ENCODE measurements at regions not wholly inside any gene's neighbourhood (a gene's known extent, or its start where the extent isn't known, plus 50 kb on each side); places are given as distances from the start of the nearest gene placed in this dataset.

DNA sequence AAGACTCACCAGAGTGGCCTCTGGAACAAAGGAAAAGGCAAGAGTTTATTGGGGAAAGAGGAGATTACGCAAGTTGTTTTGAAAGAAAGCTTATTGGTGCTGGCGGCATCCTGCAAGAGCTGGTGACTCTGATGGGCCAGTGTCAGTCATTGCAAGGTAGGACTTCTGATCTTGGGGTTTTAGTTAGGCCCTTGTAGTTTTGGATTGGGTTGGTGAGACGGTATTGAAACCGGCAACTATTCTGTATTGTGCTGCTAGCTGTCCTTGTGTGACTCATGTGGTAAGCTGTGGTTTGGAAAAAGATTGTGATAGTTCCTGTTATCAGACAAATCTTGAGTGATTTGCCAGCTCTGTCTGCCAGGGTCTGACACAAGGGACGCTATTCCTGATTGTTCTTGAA lies 159.1 kb upstream of the PIEZO2 start:
- H3K27ac ChIP-seq: no peak overlapping the region
- TF ChIP-seq ZFX (IDR thresholded peaks at IDR 0.05; ENCODE audit: borderline replicate concordance): no peak
- TF ChIP-seq, protein P1, sequence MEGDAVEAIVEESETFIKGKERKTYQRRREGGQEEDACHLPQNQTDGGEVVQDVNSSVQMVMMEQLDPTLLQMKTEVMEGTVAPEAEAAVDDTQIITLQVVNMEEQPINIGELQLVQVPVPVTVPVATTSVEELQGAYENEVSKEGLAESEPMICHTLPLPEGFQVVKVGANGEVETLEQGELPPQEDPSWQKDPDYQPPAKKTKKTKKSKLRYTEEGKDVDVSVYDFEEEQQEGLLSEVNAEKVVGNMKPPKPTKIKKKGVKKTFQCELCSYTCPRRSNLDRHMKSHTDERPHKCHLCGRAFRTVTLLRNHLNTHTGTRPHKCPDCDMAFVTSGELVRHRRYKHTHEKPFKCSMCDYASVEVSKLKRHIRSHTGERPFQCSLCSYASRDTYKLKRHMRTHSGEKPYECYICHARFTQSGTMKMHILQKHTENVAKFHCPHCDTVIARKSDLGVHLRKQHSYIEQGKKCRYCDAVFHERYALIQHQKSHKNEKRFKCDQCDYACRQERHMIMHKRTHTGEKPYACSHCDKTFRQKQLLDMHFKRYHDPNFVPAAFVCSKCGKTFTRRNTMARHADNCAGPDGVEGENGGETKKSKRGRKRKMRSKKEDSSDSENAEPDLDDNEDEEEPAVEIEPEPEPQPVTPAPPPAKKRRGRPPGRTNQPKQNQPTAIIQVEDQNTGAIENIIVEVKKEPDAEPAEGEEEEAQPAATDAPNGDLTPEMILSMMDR (IDR thresholded peaks at IDR 0.05): no peak

DNA sequence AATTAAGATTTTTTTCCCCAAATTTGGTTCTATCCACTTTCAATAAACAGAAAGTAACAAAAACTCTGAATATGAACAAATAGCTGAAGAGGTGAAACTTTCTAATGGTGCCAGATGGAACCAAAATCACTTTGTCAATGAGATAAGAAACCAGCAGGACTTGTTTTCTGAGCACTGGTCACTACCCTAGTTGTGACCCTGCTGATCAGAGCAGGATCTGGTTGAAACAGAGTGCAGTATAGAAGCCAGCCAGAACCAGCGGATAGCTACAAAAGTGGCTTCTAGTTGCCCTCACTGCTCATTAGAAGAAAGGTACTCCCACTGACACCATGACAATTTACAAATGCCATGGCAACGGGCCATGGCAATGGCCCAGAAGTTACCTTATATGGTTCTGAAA lies 158.3 kb upstream of the PIEZO2 start:
- H3K27ac ChIP-seq: no peak overlapping the region
- TF ChIP-seq ZFX (IDR thresholded peaks at IDR 0.05; ENCODE audit: borderline replicate concordance): no peak
- TF ChIP-seq, protein P1 (IDR thresholded peaks at IDR 0.05): no peak

DNA sequence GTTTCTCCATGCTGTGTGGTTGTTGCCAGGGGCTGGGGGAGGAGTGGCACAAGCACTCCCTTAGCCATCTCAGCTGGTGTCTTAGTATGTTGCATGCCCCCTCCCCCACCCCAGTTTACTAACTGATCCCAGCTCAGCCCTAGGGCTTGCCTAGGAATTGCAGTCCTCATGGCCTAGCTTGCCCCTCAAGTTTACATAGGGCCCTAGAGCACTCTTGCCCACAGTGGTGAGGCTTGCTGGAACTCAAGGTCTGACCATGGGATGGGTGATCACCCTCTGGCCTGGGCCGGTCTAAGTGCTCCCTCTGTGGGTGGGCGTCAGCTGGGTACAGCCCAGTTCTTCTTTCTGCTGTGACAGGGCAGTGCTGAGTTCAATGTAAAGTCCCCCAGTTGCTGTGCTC lies 156.1 kb upstream of the PIEZO2 start:
- TF ChIP-seq, protein P1 (IDR thresholded peaks at IDR 0.05): no peak
- TF ChIP-seq ZFX (IDR thresholded peaks at IDR 0.05; ENCODE audit: borderline replicate concordance): no peak
- no peak overlapping the region for H3K27ac ChIP-seq

DNA sequence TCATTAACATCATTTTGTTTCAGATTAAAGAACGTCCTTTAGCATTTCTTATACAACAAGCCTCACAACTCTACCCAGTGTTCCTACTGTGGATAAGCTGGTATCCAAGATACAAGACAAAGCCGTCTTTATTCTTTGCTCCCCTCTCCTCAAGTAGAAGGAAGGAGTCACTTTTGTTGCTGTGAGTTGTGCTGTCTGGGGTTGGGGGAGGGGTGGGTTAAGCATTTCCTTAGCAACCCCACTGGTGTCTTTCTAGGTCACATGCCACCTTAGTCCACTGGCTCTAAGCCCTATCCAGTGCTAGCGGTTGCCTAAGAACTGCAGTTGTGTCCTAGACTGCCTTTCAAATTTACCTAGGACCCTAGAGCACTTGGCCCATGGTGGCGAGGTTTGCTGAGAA lies 155.6 kb upstream of the PIEZO2 start:
- TF ChIP-seq, protein P1 (IDR thresholded peaks at IDR 0.05): no peak
- TF ChIP-seq ZFX (IDR thresholded peaks at IDR 0.05; ENCODE audit: borderline replicate concordance): no peak
- H3K27ac ChIP-seq: no peak overlapping the region

DNA sequence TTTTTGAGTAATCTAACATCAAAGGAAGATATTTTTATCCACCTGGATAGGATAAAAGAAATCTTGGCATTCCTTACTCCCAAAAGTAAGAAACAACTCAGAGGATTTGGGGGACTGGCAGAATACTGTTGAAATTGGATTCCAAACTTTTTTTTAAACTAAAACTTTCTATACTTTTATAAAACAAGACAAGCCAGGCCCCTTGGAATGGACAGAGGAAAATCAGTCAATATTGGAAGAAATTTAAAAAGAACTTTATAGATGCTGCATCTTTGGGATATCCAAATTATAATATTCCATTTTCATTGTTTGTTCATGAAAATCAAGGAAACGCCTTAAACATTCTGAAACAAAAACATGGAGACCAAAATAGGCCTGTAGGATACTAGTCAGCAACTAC lies 147.6 kb upstream of the PIEZO2 start:
- H3K27ac ChIP-seq: no peak overlapping the region
- TF ChIP-seq ZFX (IDR thresholded peaks at IDR 0.05; ENCODE audit: borderline replicate concordance): no peak
- TF ChIP-seq, protein P1 (IDR thresholded peaks at IDR 0.05): no peak

DNA sequence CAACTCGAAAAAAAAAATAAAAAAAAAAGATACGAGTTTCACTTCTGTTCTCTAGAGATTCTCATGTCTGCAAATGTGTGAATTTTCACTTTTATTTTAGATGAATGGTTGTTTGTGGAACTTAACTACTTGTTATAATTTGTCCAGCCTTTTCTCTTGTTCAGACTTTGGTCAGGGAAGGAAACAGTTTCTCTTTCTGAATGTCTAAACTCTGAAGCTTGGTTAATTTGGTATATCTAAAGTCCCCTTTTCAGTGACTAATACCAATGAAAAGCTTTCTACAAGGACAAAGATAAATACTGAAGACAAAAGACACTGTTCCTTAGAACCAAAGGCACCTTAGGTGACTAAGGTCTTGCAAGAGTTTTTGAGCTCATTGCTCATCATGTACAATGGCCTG lies 144.4 kb upstream of the PIEZO2 start:
- no peak overlapping the region for H3K27ac ChIP-seq
- TF ChIP-seq ZFX (IDR thresholded peaks at IDR 0.05; ENCODE audit: borderline replicate concordance): no peak
- TF ChIP-seq, protein P1 (IDR thresholded peaks at IDR 0.05): no peak

DNA sequence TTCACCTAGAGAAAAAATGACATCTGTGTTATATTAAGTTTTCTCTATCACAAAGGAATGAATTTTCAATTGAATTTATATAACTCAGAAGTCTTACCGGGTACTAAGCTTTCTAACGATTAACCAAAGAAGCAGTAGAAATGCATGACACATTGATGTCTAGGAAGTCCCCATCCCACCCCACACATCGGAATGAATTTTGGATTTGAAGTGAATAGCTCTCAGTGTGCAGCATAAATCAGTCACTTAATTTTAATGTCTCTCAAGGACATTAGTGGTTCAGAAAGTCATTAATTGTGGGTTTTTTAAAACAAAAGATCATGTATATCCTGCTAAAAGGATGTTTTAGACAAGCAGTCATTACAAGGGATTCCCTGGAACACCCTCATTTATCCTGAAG lies 141.4 kb upstream of the PIEZO2 start:
- no peak for TF ChIP-seq ZFX (IDR thresholded peaks at IDR 0.05; ENCODE audit: borderline replicate concordance)
- TF ChIP-seq, protein P1 (IDR thresholded peaks at IDR 0.05): no peak
- H3K27ac ChIP-seq: no peak overlapping the region

Data from 22Rv1 (cell line).